Inflammatory macrophage treated with lipopolysaccharide for 4 hours (primary cell): ENCODE measurements at regions not wholly inside any gene's neighbourhood (a gene's known extent, or its start where the extent isn't known, plus 50 kb on each side); places are given as distances from the start of the nearest gene placed in this dataset.

ENCODE experiments used
- DNase-seq: peaks from one replicate; pipeline ENCODE4 v3.0.0-alpha.2; 2020

GRCh38 chr2:15735484-15736326, 144.0 kb downstream of the DDX1 start:
- no peak for DNase-seq

- DNase-seq = no peak
Measured at GRCh38 chr2:15736396-15737180, 144.9 kb downstream of the DDX1 start.

GRCh38 chr2:15737314-15738224, 145.9 kb downstream of the DDX1 start:
- DNase-seq = no peak

GRCh38 chr2:15738225-15738546, 146.5 kb downstream of the DDX1 start:
- DNase-seq = no peak

- no peak for DNase-seq
Measured at GRCh38 chr2:15738943-15739342, 147.3 kb downstream of the DDX1 start.

GRCh38 chr2:15744820-15745219, 153.2 kb downstream of the DDX1 start:
- DNase-seq = no peak

GRCh38 chr2:15745350-15745749, 153.7 kb downstream of the DDX1 start:
- DNase-seq = no peak

GRCh38 chr2:15745907-15746702, 154.4 kb downstream of the DDX1 start:
- DNase-seq = no peak

GRCh38 chr2:15746703-15747550, 155.3 kb downstream of the DDX1 start:
- DNase-seq = no peak

GRCh38 chr2:15747603-15748471, 156.2 kb downstream of the DDX1 start:
- DNase-seq = no peak

- peak; percentile 1 for DNase-seq
Measured at GRCh38 chr2:15748736-15749323, 157.2 kb downstream of the DDX1 start.

GRCh38 chr2:15749460-15750432, 158.1 kb downstream of the DDX1 start:
- DNase-seq = no peak

- DNase-seq = no peak
Measured at GRCh38 chr2:15750433-15750814, 158.8 kb downstream of the DDX1 start.

- DNase-seq = no peak
Measured at GRCh38 chr2:15750822-15751329, 159.2 kb downstream of the DDX1 start.

- DNase-seq = no peak
Measured at GRCh38 chr2:15751477-15751876, 159.8 kb downstream of the DDX1 start.

GRCh38 chr2:15752552-15753232, 161.0 kb downstream of the DDX1 start:
- no peak for DNase-seq

- DNase-seq = no peak
Measured at GRCh38 chr2:15753233-15753798, 161.6 kb downstream of the DDX1 start.
